Body of pancreas (tissue), 4 donors: ENCODE measurements at regions not wholly inside any gene's neighbourhood (a gene's known extent, or its start where the extent isn't known, plus 50 kb on each side); places are given as distances from the start of the nearest gene placed in this dataset.

ENCODE experiments used
- ATAC-seq: fragments of 150-250 bp; one replicate; pipeline ENCODE4 v1.9.1; 2016
- DNase-seq, 4 donors: peaks; one replicate each; pipeline ENCODE4 v3.0.0-alpha.2; 2019
- H3K27ac ChIP-seq, 4 donors: fragments of 200-600 bp; sonication (generic); 1 replicate in 3 of 4; 2 replicates in 1 of 4; pipeline versions ENCODE4 v1.5.1 to v1.6.1; 2016 to 2019; ENCODE audit warnings: mild to moderate bottlenecking in 1 of 4, mixed read lengths in 1 of 4, moderate library complexity in 1 of 4
- H3K27me3 ChIP-seq, 2 donors: fragments of 200-600 bp; sonication (generic); one replicate each; pipeline ENCODE4 v1.6.0; 2016; ENCODE audit warnings: mild to moderate bottlenecking in 1 of 2
- H3K36me3 ChIP-seq, 2 donors: fragments of 200-600 bp; sonication (generic); replicated peaks in 1 of 2; 2 replicates each; pipeline ENCODE4 v1.5.1; 2016; ENCODE audit warnings: low read depth in 2 of 2; ENCODE audit not compliant: insufficient read depth in 1 of 2
- H3K4me1 ChIP-seq: fragments of 200-600 bp; sonication (generic); one replicate; pipeline ENCODE4 v1.6.0; 2016
- H3K4me3 ChIP-seq, 2 donors: fragments of 200-600 bp; sonication (generic); 1 replicate in 1 of 2; 2 replicates in 1 of 2; pipeline ENCODE4 v1.5.1; 2016 to 2019
- H3K9me3 ChIP-seq, 3 donors: fragments of 200-600 bp; sonication (generic); 1 replicate in 2 of 3; 2 replicates in 1 of 3; pipeline ENCODE4 v1.5.1; 2016
- POLR2A ChIP-seq, 3 donors: fragments of 450-650 bp; IDR thresholded peaks; one replicate each; pipeline ENCODE4 v1.6.1; 2016; ENCODE audit warnings: antibody characterized with exemption in 3 of 3, mild to moderate bottlenecking in 2 of 3
- WGBS, 2 donors: methylation state at CpG; one replicate each; pipeline ENCODE4 v1.1.5; 2017; 5-methylcytosine and 5-hydroxymethylcytosine counted together
- intact Hi-C: fragments of 100-400 bp; cut with DNase I; formaldehyde crosslinking; loops from one replicate; pipeline ENCODE4 v1.15.1; 2023
- TF ChIP-seq, protein P1 (sequence below), 7 experiments: fragments of 450-650 bp in 4 of 7; fragments of 200-600 bp in 3 of 7; sonication (generic) in 3 of 7; IDR thresholded peaks; one replicate each; pipeline ENCODE4 v1.5.1; 2016 to 2019; ENCODE audit warnings: antibody characterized with exemption in 7 of 7

DNA sequence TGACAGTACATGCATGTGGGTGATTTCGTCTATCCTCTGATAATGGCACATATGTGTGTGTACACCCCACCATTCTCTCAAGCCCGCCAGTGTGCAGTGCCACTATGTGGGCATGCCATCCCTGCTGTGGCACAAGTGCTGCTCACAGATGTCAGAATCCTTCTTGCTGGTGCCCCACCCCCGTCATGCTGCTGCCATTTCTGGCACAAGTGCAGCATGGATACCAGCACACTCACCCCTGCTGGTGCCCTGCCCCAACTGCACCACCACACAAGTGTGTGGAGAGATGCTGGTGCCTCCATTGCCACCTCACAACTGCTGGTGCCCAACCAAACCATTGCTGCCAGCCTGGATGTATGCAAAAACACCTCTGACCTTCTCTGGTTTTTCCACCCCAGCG is 1133.8 kb downstream of the TECRL start:
- H3K27me3 ChIP-seq = no peaks in the 10 kb centered on the region
- H3K4me3 ChIP-seq = no peak overlapping the region
- WGBS, 2 donors = 59 to 72% methylated on average over 2 to 4 of the region's 4 CpGs
- intact Hi-C loops = no loop called here
- no peaks in the 10 kb centered on the region for H3K9me3 ChIP-seq
- H3K36me3 ChIP-seq = no peaks in the 10 kb centered on the region
- H3K4me1 ChIP-seq = no peaks in the 10 kb centered on the region
- no peak overlapping the region for H3K27ac ChIP-seq
- peak in 1 of 4 donors; percentile 9 for DNase-seq
- no peak for TF ChIP-seq POLR2A (IDR thresholded peaks at IDR 0.05)
- TF ChIP-seq, protein P1, sequence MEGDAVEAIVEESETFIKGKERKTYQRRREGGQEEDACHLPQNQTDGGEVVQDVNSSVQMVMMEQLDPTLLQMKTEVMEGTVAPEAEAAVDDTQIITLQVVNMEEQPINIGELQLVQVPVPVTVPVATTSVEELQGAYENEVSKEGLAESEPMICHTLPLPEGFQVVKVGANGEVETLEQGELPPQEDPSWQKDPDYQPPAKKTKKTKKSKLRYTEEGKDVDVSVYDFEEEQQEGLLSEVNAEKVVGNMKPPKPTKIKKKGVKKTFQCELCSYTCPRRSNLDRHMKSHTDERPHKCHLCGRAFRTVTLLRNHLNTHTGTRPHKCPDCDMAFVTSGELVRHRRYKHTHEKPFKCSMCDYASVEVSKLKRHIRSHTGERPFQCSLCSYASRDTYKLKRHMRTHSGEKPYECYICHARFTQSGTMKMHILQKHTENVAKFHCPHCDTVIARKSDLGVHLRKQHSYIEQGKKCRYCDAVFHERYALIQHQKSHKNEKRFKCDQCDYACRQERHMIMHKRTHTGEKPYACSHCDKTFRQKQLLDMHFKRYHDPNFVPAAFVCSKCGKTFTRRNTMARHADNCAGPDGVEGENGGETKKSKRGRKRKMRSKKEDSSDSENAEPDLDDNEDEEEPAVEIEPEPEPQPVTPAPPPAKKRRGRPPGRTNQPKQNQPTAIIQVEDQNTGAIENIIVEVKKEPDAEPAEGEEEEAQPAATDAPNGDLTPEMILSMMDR (IDR thresholded peaks at IDR 0.05) = no peak
- no peak for ATAC-seq

DNA sequence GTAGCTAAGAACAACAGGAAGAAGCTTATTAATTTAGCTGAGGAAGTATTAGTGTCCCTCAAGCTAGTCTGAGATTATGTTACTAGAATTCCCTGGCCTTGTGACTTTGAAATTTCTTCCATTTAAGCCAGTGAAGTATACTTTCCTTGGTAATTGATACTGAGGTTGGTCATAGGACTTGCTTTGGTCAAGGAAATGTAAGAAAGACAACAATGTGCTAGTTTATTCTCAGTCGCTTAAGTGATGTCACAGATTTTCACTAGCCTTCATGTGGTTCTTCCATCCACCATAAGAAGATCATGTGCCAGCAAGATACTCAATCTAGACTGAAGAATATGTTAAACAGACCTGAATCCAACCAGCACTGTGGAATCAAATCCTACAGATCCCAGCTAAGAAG is 1140.1 kb downstream of the TECRL start:
- 79 to 85% methylated on average over 1 of the region's 1 CpG for WGBS, 2 donors

DNA sequence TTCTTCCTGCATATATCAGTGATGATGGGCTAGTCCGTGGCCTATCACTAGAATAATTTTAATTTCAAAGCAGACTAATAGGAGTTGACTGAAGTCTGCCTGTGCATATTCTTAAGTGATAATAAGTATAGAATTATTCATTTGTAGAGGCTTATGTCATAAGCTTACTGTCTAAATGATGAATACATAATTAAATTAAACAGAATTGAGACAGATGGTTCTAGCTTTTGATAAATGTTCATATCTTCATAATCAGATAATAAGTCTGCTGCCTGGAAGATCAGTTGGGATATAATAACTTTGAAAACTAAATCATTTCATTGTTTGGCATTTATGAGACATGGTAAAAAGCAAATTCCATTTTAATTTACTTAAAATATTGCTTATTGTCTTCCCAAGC is 1175.6 kb downstream of the TECRL start:
- Histone ChIP-seq H3K27me3 (no peaks in the 10 kb centered on the region), H3K4me1 (no peaks in the 10 kb centered on the region), H3K36me3 (no peaks in the 10 kb centered on the region), H3K9me3 (no peaks in the 10 kb centered on the region), H3K4me3 (no peak overlapping the region), H3K27ac (no peak overlapping the region)
- TF ChIP-seq POLR2A (IDR thresholded peaks at IDR 0.05) = no peak
- TF ChIP-seq, protein P1 (IDR thresholded peaks at IDR 0.05) = no peak
- ATAC-seq = no peak
- DNase-seq = no peak
- intact Hi-C loops = no loop called here
- 39 to 40% methylated on average over 1 of the region's 1 CpG for WGBS, 2 donors

More for the DNA sequence above, 1140.1 kb downstream of the TECRL start:
- intact Hi-C loops = no loop called here
- ATAC-seq = no peak
- DNase-seq = no peak
- TF ChIP-seq, protein P1 (IDR thresholded peaks at IDR 0.05) = no peak
- TF ChIP-seq POLR2A (IDR thresholded peaks at IDR 0.05) = no peak
- H3K27ac ChIP-seq = no peak overlapping the region
- no peak overlapping the region for H3K4me3 ChIP-seq
- H3K9me3 ChIP-seq = no peaks in the 10 kb centered on the region
- H3K4me1 ChIP-seq = no peaks in the 10 kb centered on the region
- no peaks in the 10 kb centered on the region for H3K27me3 ChIP-seq
- H3K36me3 ChIP-seq = no peaks in the 10 kb centered on the region

DNA sequence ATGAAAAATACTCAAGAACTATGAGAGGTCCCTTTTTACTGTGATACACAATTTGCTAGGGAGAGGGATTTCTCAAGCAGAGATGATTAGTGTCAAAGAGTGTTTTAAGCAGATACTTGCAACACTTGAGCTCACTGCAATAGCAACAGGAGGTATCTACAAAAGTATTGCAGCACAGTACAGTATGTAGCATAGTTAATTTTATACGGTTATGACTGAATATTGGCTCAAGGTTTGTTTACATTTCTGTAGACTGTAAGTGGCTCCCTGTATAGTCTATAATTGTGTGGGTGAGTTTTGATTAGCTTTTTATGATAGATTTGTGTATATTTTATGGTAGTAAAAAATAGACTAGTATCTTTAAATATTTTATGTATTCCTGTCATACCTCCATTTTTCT is 1177.2 kb downstream of the TECRL start:
- no peaks in the 10 kb centered on the region for H3K9me3 ChIP-seq
- intact Hi-C loops = no loop called here
- no peaks in the 10 kb centered on the region for H3K36me3 ChIP-seq
- no peak overlapping the region for H3K4me3 ChIP-seq
- ATAC-seq (no peak), DNase-seq (no peak)
- no peaks in the 10 kb centered on the region for H3K27me3 ChIP-seq
- no peak overlapping the region for H3K27ac ChIP-seq
- WGBS, 2 donors = 36 to 42% methylated on average over 1 of the region's 1 CpG
- H3K4me1 ChIP-seq = no peaks in the 10 kb centered on the region
- no peak for TF ChIP-seq POLR2A (IDR thresholded peaks at IDR 0.05)
- TF ChIP-seq, protein P1 (IDR thresholded peaks at IDR 0.05) = no peak

DNA sequence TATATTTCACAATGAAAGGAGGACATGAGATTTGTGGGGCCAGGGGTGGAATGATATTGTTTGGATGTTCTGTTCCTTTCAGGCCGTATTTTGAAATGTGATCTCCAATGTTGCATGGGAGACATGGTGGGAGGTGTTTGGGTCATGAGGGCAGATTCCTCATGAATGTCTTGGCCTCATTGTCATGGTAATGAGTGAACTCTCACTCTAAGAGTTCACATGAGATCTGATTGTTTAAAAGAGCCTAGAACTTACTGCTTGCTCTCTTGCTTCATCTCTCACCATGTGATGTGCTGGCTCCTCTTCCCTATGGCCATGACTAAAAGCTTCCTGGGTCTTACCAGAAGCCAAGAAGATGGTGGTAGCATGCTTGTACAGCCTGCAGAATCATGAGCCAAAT is 1183.0 kb downstream of the TECRL start:
- Histone ChIP-seq H3K4me3 (no peak overlapping the region), H3K36me3 (no peaks in the 10 kb centered on the region), H3K4me1 (no peaks in the 10 kb centered on the region), H3K27me3 (no peaks in the 10 kb centered on the region), H3K27ac (no peak overlapping the region), H3K9me3 (no peaks in the 10 kb centered on the region)
- ATAC-seq (no peak), DNase-seq (no peak)
- no peak for TF ChIP-seq POLR2A (IDR thresholded peaks at IDR 0.05)
- TF ChIP-seq, protein P1 (IDR thresholded peaks at IDR 0.05) = no peak
- intact Hi-C loops = no loop called here
- WGBS, 2 donors = 48 to 57% methylated on average over 1 of the region's 1 CpG
